ENCODE measurements at regions not wholly inside any gene's neighbourhood (a gene's known extent, or its start where the extent isn't known, plus 50 kb on each side); places are given as distances from the start of the nearest gene placed in this dataset.

- no peak overlapping the region for H2AFZ ChIP-seq (ENCODE audit: low read depth, low read length, poor library complexity, severe bottlenecking)
- POLR2A ChIA-PET = no interaction called here
- no peak for ATAC-seq
These were observed 1184.4 kb upstream of the PABPC4L start for GRCh38 chr4:135385830-135386581.

More at GRCh38 chr4:135385830-135386581, 1184.4 kb upstream of the PABPC4L start:
- CTCF ChIA-PET = no interaction called here
- no peak overlapping the region for H3K4me2 ChIP-seq (ENCODE audit: low read length)
- H3K9ac ChIP-seq (ENCODE audit: low read length) = no peak overlapping the region
- no peak overlapping the region for H3K4me3 ChIP-seq (replicated peaks in 1 of 2; ENCODE audit: low read depth in 1 of 2, low read length in 2 of 2)
- no peak overlapping the region for H3K27ac ChIP-seq (ENCODE audit: low read depth, low read length)
- H3K36me3 ChIP-seq (ENCODE audit: control insufficient read depth in 1 of 2, insufficient read depth in 2 of 2, low read length in 2 of 2) = no peaks in the 10 kb centered on the region
- H3K9me3 ChIP-seq (ENCODE audit: control insufficient read depth in 1 of 2, insufficient read depth in 1 of 2, low read depth in 1 of 2, low read length in 2 of 2) = no peaks in the 10 kb centered on the region
- TF ChIP-seq TCF7L2 (IDR thresholded peaks at IDR 0.05; ENCODE audit: borderline replicate concordance, extremely low read depth, insufficient read depth, insufficient read length) (no peak), EZH2phosphoT487 (IDR thresholded peaks at IDR 0.05; ENCODE audit: borderline replicate concordance) (no peak), REST (IDR thresholded peaks at IDR 0.05; ENCODE audit: low read depth) (no peak), EGR1 (IDR thresholded peaks at IDR 0.05; ENCODE audit: low read depth) (no peak), EZH2 (IDR thresholded peaks at IDR 0.05) (no peak), ZNF274 (IDR thresholded peaks at IDR 0.05; ENCODE audit: low read depth, low read length) (no peak), RAD21 (IDR thresholded peaks at IDR 0.05; ENCODE audit: low read depth) (no peak), SIN3A (IDR thresholded peaks at IDR 0.05; ENCODE audit: low read depth) (no peak)
- TF ChIP-seq, protein P1, sequence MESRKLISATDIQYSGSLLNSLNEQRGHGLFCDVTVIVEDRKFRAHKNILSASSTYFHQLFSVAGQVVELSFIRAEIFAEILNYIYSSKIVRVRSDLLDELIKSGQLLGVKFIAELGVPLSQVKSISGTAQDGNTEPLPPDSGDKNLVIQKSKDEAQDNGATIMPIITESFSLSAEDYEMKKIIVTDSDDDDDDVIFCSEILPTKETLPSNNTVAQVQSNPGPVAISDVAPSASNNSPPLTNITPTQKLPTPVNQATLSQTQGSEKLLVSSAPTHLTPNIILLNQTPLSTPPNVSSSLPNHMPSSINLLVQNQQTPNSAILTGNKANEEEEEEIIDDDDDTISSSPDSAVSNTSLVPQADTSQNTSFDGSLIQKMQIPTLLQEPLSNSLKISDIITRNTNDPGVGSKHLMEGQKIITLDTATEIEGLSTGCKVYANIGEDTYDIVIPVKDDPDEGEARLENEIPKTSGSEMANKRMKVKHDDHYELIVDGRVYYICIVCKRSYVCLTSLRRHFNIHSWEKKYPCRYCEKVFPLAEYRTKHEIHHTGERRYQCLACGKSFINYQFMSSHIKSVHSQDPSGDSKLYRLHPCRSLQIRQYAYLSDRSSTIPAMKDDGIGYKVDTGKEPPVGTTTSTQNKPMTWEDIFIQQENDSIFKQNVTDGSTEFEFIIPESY (IDR thresholded peaks at IDR 0.05; ENCODE audit: extremely low read depth, insufficient replicate concordance, low read length) = no peak
- no peaks in the 10 kb centered on the region for H3K4me1 ChIP-seq (ENCODE audit: control insufficient read depth in 1 of 2, insufficient read depth in 2 of 2, low read length in 2 of 2)
- no peaks in the 10 kb centered on the region for H4K20me1 ChIP-seq (ENCODE audit: insufficient read depth)
- H3K9me2 ChIP-seq (ENCODE audit: insufficient read depth) = no peaks in the 10 kb centered on the region
- no peaks in the 10 kb centered on the region for H3K79me2 ChIP-seq (ENCODE audit: insufficient read depth, low read length)
- H3K27me3 ChIP-seq (ENCODE audit: insufficient read depth, low read length) = no peaks in the 10 kb centered on the region
- RAD21 ChIA-PET (ENCODE audit: low non-redundant PET in 1 of 2, low total read pairs in 2 of 2, uncharacterized antibody in 2 of 2, unreplicated experiment in 2 of 2) = no interaction called here
- intact Hi-C loops (cut with micrococcal nuclease) = no loop called here
- DNase-seq (ENCODE audit: low read depth, low spot score) = no peak
- no TSS peak for BruUV-seq (replicated peaks)

All from HCT116 (cell line).